ENCODE measurements at regions not wholly inside any gene's neighbourhood (a gene's known extent, or its start where the extent isn't known, plus 50 kb on each side); places are given as distances from the start of the nearest gene placed in this dataset.

DNA sequence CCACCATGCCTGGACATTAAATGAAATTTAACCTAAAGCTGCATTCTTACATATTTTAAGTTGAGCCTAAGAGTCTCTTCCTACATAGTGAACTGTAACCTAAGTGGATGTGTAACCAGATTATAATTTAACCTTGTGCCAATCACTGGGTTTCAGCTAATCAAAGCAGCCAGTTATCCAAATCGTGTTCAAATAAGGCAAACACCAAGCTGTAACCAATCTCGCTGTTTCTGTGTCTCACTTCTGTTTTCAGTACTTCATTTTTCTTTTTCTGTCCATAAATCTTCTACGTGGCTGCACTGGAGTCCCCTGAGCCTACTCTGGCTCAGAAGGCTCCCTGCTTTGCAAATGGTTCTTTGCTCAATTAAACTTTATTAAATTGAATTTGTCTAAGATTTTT is 186.1 kb upstream of the CNTN6 start:
- BruUV-seq (replicated peaks), result no TSS peak
- FAIRE-seq, result no peak

GRCh38 chr3:908839-909238 is 184.0 kb upstream of the CNTN6 start:
- Histone ChIP-seq H3K9me3 (replicated peaks; ENCODE audit: control insufficient read depth, insufficient read depth, low read length) (no peaks in the 10 kb centered on the region), H3K27me3 (replicated peaks in 1 of 2; ENCODE audit: control insufficient read depth in 2 of 2, insufficient read depth in 2 of 2, low read length in 1 of 2) (no peaks in the 10 kb centered on the region), H3K36me3 (ENCODE audit: control insufficient read depth in 2 of 2, insufficient read depth in 2 of 2, low read length in 1 of 2) (no peaks in the 10 kb centered on the region), H2AFZ (ENCODE audit: control insufficient read depth, low read depth, low read length) (no peak overlapping the region), H3K4me2 (ENCODE audit: control insufficient read depth, insufficient read depth) (no peak overlapping the region), H3K27ac (ENCODE audit: control insufficient read depth, insufficient read depth) (no peak overlapping the region), H4K20me1 (ENCODE audit: control insufficient read depth, insufficient read depth) (no peaks in the 10 kb centered on the region), H3K79me2 (ENCODE audit: control insufficient read depth, insufficient read depth, low read length) (no peaks in the 10 kb centered on the region), H3K4me1 (ENCODE audit: control insufficient read depth, insufficient read depth, low read length) (no peaks in the 10 kb centered on the region), H3K9ac (ENCODE audit: control insufficient read depth, insufficient read depth, low read length) (no peak overlapping the region), H3K4me3 (no peak overlapping the region)
- intact Hi-C loops (cut with micrococcal nuclease; ENCODE audit: unreplicated experiment) (loop anchor here (10.0 kb wide), 1 partner anchor 346 kb away; no protein-coding TSS in a partner anchor), in situ Hi-C loops (cut with MboI) (no loop called here)
- BruUV-seq (replicated peaks), result no TSS peak
- FAIRE-seq (no peak), ATAC-seq (peak; percentile 28; the same call in 1 of the 3 replicates), DNase-seq (ENCODE audit: low read depth, low spot score) (no peak)
- ChIA-PET CTCF (interaction anchor here (1.4 kb wide), 2 partner anchors 8 to 9 kb away, joined by 4 to 5 read pairs; no protein-coding TSS in a partner anchor), POLR2A (no interaction called here), RAD21 (ENCODE audit: unreplicated experiment) (interaction anchor here (1.4 kb wide), 1 partner anchor 15 kb away, joined by 3 read pairs; no protein-coding TSS in a partner anchor), SMC1A (ENCODE audit: uncharacterized antibody, unreplicated experiment) (interaction anchor here (0.6 to 1.4 kb wide), 2 partner anchors 173 to 262 kb away, joined by 3 read pairs; no protein-coding TSS in a partner anchor)
- 13% methylated on average over 2 of the region's 2 CpGs for WGBS (ENCODE audit: insufficient coverage, insufficient replicate concordance, low lambda C conversion rate, missing lambda C conversion rate)
- peak; percentile 47 for TF ChIP-seq RAD21 (IDR thresholded peaks at IDR 0.05; ENCODE audit: insufficient read depth, low read depth, low read length)
- TF ChIP-seq CTCF (IDR thresholded peaks at IDR 0.05 in 2 of 3, conservative IDR thresholded peaks at IDR 0.05 in 1 of 3; ENCODE audit: control insufficient read depth in 2 of 3, extremely low read depth in 1 of 3, insufficient read depth in 1 of 3, low read depth in 3 of 3, low read length in 3 of 3), result peak in 1 of 3 experiments; percentile 31; a peak in 2 of 6 replicates
- TF ChIP-seq EED (IDR thresholded peaks at IDR 0.05; ENCODE audit: low read depth), result no peak

More for the DNA sequence above, 186.1 kb upstream of the CNTN6 start:
- WGBS (ENCODE audit: insufficient coverage, insufficient replicate concordance, low lambda C conversion rate, missing lambda C conversion rate), result 2% methylated on average over 3 of the region's 3 CpGs
- H3K4me2 ChIP-seq (ENCODE audit: control insufficient read depth, insufficient read depth), result no peak overlapping the region
- H3K9ac ChIP-seq (ENCODE audit: control insufficient read depth, insufficient read depth, low read length), result no peak overlapping the region
- no peak overlapping the region for H3K4me3 ChIP-seq
- H2AFZ ChIP-seq (ENCODE audit: control insufficient read depth, low read depth, low read length), result no peak overlapping the region
- no peaks in the 10 kb centered on the region for H4K20me1 ChIP-seq (ENCODE audit: control insufficient read depth, insufficient read depth)
- RAD21 ChIA-PET (ENCODE audit: unreplicated experiment), result interaction anchor here (0.9 kb wide), 1 partner anchor 174 kb away, joined by 3 read pairs; no protein-coding TSS in a partner anchor
- H3K4me1 ChIP-seq (ENCODE audit: control insufficient read depth, insufficient read depth, low read length), result no peaks in the 10 kb centered on the region
- in situ Hi-C loops (cut with MboI), result no loop called here
- peak; percentile 52 for TF ChIP-seq PKNOX1 (IDR thresholded peaks at IDR 0.05)
- no peak for TF ChIP-seq SIN3A (IDR thresholded peaks at IDR 0.05; ENCODE audit: low read depth, low read length)
- POLR2A ChIA-PET, result interaction anchor here (0.6 kb wide), 1 partner anchor 35 kb away, joined by 3 read pairs; no protein-coding TSS in a partner anchor
- intact Hi-C loops (cut with micrococcal nuclease; ENCODE audit: unreplicated experiment), result loop anchor here (10.0 kb wide), 1 partner anchor 348 kb away; no protein-coding TSS in a partner anchor
- H3K79me2 ChIP-seq (ENCODE audit: control insufficient read depth, insufficient read depth, low read length), result no peaks in the 10 kb centered on the region
- H3K27me3 ChIP-seq (replicated peaks in 1 of 2; ENCODE audit: control insufficient read depth in 2 of 2, insufficient read depth in 2 of 2, low read length in 1 of 2), result no peaks in the 10 kb centered on the region
- peak; percentile 72 for ATAC-seq
- no peaks in the 10 kb centered on the region for H3K36me3 ChIP-seq (ENCODE audit: control insufficient read depth in 2 of 2, insufficient read depth in 2 of 2, low read length in 1 of 2)
- H3K9me3 ChIP-seq (replicated peaks; ENCODE audit: control insufficient read depth, insufficient read depth, low read length), result no peaks in the 10 kb centered on the region
- SMC1A ChIA-PET (ENCODE audit: uncharacterized antibody, unreplicated experiment), result interaction anchor here (1.0 kb wide), 1 partner anchor 17 kb away, joined by 4 read pairs; no protein-coding TSS in a partner anchor
- DNase-seq (ENCODE audit: low read depth, low spot score), result no peak
- CTCF ChIA-PET, result interaction anchor here (1.2 kb wide), 1 partner anchor 18 kb away, joined by 3 read pairs; no protein-coding TSS in a partner anchor
- H3K27ac ChIP-seq (ENCODE audit: control insufficient read depth, insufficient read depth), result no peak overlapping the region

Measured in GM12878 (cell line).